Subcutaneous abdominal adipose tissue (tissue), 5 donors: ENCODE measurements at regions not wholly inside any gene's neighbourhood (a gene's known extent, or its start where the extent isn't known, plus 50 kb on each side); places are given as distances from the start of the nearest gene placed in this dataset.

Experiments
- H3K27ac ChIP-seq: one replicate; pipeline ENCODE4 v1.7.0; 2013; ENCODE audit warnings: low read depth, mild to moderate bottlenecking, inconsistent platforms, low read length, moderate library complexity
- H3K27me3 ChIP-seq, 5 donors: one replicate each; pipeline ENCODE4 v1.7.0; 2013; ENCODE audit warnings: low read length in 5 of 5, inconsistent platforms in 1 of 5; ENCODE audit not compliant: control insufficient read depth in 5 of 5, insufficient read depth in 4 of 5
- H3K36me3 ChIP-seq, 5 donors: one replicate each; pipeline ENCODE4 v1.7.0; 2013; ENCODE audit warnings: low read length in 5 of 5; ENCODE audit not compliant: control insufficient read depth in 5 of 5, insufficient read depth in 5 of 5
- H3K4me1 ChIP-seq, 5 donors: one replicate each; pipeline ENCODE4 v1.7.0; 2013; ENCODE audit warnings: low read length in 5 of 5, mild to moderate bottlenecking in 3 of 5, moderate library complexity in 1 of 5; ENCODE audit not compliant: control insufficient read depth in 5 of 5, insufficient read depth in 5 of 5
- H3K4me3 ChIP-seq, 5 donors: one replicate each; pipeline ENCODE4 v1.7.0; 2013; ENCODE audit warnings: low read length in 5 of 5, low read depth in 1 of 5
- H3K9ac ChIP-seq, 5 donors: one replicate each; pipeline ENCODE4 v1.7.0; 2013; ENCODE audit warnings: low read length in 5 of 5, mild to moderate bottlenecking in 4 of 5, moderate library complexity in 3 of 5
- H3K9me3 ChIP-seq, 5 donors: one replicate each; pipeline ENCODE4 v1.7.0; 2013; ENCODE audit warnings: low read length in 5 of 5; ENCODE audit not compliant: control insufficient read depth in 5 of 5
- donor health status: healthy.
- donor health status: healthy.
- donor health status: healthy.
- donor health status: healthy.
- donor health status: healthy.

DNA sequence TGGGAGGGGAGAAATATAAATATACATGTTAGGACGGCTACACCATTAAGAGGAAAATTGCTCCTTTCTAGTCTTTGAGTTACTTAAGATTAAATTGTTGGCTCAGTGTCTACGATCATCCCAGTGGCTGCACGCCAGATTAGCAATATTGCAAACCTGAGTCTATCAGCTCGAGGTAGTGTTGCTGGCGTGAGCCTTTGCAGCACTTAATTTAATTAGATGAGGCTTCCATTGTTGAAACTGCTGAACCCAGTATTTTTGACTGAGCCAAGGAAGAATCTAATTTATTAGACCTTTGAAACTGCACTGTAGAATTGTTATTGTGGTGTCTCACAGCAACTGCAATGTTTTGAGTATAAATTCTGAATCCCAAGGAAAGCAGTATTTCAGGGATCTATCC is 782.4 kb upstream of the ROBO1 start:
- H3K4me3 ChIP-seq = no peak overlapping the region
- H3K9ac ChIP-seq = no peak overlapping the region
- H3K27ac ChIP-seq = no peak overlapping the region
- no peaks in the 10 kb centered on the region for H3K27me3 ChIP-seq
- H3K9me3 ChIP-seq = no peaks in the 10 kb centered on the region
- H3K36me3 ChIP-seq = no peaks in the 10 kb centered on the region
- H3K4me1 ChIP-seq = no peaks in the 10 kb centered on the region

DNA sequence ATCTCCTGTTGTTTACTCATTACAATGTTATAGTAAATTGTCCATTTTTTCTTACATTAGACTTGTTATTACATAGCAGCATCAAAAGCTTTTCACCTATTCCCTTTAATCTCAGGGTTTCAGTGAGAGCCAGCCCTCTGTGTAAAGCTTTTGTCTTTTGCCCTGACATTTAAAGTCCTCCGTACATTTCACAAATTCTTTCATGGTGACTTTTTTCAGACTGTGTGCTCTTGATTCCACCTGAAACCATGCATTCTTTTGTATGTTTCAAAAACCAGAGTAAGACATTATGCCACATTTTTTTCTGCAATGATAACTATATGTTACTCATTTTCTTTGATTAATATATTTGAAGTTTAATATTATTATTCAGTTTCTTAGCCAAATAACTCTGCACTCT is 781.4 kb upstream of the ROBO1 start:
- no peaks in the 10 kb centered on the region for H3K36me3 ChIP-seq
- no peaks in the 10 kb centered on the region for H3K4me1 ChIP-seq
- no peak overlapping the region for H3K4me3 ChIP-seq
- no peaks in the 10 kb centered on the region for H3K9me3 ChIP-seq
- H3K27ac ChIP-seq = no peak overlapping the region
- H3K9ac ChIP-seq = no peak overlapping the region
- H3K27me3 ChIP-seq = no peaks in the 10 kb centered on the region

- Histone ChIP-seq H3K27me3 (no peaks in the 10 kb centered on the region), H3K27ac (no peak overlapping the region), H3K4me3 (no peak overlapping the region), H3K9me3 (no peaks in the 10 kb centered on the region), H3K9ac (no peak overlapping the region), H3K36me3 (no peaks in the 10 kb centered on the region), H3K4me1 (no peaks in the 10 kb centered on the region)
These were observed 775.4 kb upstream of the ROBO1 start for GRCh38 chr3:80543154-80543553.

DNA sequence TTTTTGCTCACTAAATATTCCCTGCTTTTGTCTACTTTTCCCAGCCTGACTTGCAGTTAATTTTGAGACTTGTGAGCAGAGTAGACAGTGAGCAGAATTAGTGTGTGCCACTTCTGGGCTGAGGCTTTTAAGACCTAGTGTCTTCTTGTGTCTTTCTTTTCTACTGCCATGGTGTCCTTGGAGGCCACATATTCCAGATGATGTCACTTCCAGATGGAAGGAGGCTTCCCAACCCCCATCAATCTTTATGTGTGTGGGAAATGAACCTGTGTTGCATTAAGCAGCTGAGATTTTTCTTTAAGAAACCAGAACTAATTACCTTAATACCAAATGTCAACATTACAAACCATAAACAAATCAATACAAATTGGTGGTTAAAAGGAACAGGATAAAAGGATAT is 774.7 kb upstream of the ROBO1 start:
- Histone ChIP-seq H3K4me3 (no peak overlapping the region), H3K27ac (no peak overlapping the region), H3K9me3 (no peaks in the 10 kb centered on the region), H3K36me3 (no peaks in the 10 kb centered on the region), H3K4me1 (no peaks in the 10 kb centered on the region), H3K9ac (no peak overlapping the region), H3K27me3 (no peaks in the 10 kb centered on the region)

- no peak overlapping the region for H3K9ac ChIP-seq
These were observed 769.9 kb upstream of the ROBO1 start for GRCh38 chr3:80537680-80538079.

DNA sequence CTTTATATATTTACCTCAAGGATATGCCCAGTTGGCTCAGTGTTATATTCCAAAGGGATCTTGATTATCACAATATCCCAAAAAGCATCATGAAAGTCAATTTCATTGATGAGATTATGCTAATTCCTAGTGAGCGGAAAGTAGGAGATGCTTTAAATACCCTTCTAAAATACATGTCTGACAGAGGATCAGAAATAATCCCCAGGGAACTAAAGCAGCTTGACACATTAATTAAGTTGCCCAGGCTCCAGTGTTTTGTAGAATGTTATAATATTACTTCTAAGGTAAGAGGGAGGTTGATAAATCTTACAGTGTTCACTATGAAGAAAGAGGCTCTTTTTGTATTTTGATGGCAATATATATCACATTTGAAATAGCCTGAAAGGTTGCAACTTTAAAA is 767.5 kb upstream of the ROBO1 start:
- H3K4me1 ChIP-seq = no peaks in the 10 kb centered on the region
- no peak overlapping the region for H3K27ac ChIP-seq
- H3K9me3 ChIP-seq = no peaks in the 10 kb centered on the region
- H3K27me3 ChIP-seq = no peaks in the 10 kb centered on the region
- no peak overlapping the region for H3K4me3 ChIP-seq
- no peaks in the 10 kb centered on the region for H3K36me3 ChIP-seq
- no peak overlapping the region for H3K9ac ChIP-seq

More at GRCh38 chr3:80537680-80538079, 769.9 kb upstream of the ROBO1 start:
- no peaks in the 10 kb centered on the region for H3K27me3 ChIP-seq
- H3K36me3 ChIP-seq = no peaks in the 10 kb centered on the region
- no peaks in the 10 kb centered on the region for H3K4me1 ChIP-seq
- no peak overlapping the region for H3K4me3 ChIP-seq
- H3K9me3 ChIP-seq = no peaks in the 10 kb centered on the region
- H3K27ac ChIP-seq = no peak overlapping the region

DNA sequence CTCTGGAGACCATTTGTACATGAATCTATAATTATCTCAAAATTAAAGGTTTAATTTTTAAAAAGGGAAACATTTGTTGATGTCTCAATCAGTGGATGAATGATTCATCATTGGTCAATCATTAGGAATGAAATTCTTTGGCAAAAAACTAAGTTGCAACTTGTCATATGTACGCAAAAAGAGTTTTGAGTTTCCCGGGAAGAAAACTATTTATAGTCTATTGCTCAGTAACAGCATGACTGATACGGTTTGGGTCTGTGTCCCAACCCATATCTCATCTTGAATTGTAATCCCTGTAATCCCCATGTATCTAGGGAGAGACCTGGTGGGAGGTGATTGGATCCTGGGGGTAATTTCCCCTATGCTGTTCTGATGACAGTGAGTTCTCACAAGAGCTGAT is 765.8 kb upstream of the ROBO1 start:
- Histone ChIP-seq H3K4me1 (no peaks in the 10 kb centered on the region), H3K4me3 (no peak overlapping the region), H3K9me3 (no peaks in the 10 kb centered on the region), H3K9ac (no peak overlapping the region), H3K27ac (no peak overlapping the region), H3K27me3 (no peaks in the 10 kb centered on the region), H3K36me3 (no peaks in the 10 kb centered on the region)

GRCh38 chr3:80526153-80526552 is 758.4 kb upstream of the ROBO1 start:
- Histone ChIP-seq H3K27ac (no peak overlapping the region), H3K9ac (no peak overlapping the region), H3K4me1 (no peaks in the 10 kb centered on the region), H3K9me3 (no peaks in the 10 kb centered on the region), H3K36me3 (no peaks in the 10 kb centered on the region), H3K4me3 (no peak overlapping the region), H3K27me3 (no peaks in the 10 kb centered on the region)

- Histone ChIP-seq H3K36me3 (no peaks in the 10 kb centered on the region), H3K4me1 (no peaks in the 10 kb centered on the region), H3K9ac (no peak overlapping the region), H3K9me3 (no peaks in the 10 kb centered on the region), H3K4me3 (no peak overlapping the region), H3K27ac (no peak overlapping the region), H3K27me3 (no peaks in the 10 kb centered on the region)
These were observed 753.3 kb upstream of the ROBO1 start for GRCh38 chr3:80521081-80521480.

- Histone ChIP-seq H3K4me1 (no peaks in the 10 kb centered on the region), H3K36me3 (no peaks in the 10 kb centered on the region), H3K9ac (no peak overlapping the region), H3K9me3 (no peaks in the 10 kb centered on the region), H3K4me3 (no peak overlapping the region), H3K27ac (no peak overlapping the region), H3K27me3 (no peaks in the 10 kb centered on the region)
These were observed 751.6 kb upstream of the ROBO1 start for GRCh38 chr3:80519436-80519835.

DNA sequence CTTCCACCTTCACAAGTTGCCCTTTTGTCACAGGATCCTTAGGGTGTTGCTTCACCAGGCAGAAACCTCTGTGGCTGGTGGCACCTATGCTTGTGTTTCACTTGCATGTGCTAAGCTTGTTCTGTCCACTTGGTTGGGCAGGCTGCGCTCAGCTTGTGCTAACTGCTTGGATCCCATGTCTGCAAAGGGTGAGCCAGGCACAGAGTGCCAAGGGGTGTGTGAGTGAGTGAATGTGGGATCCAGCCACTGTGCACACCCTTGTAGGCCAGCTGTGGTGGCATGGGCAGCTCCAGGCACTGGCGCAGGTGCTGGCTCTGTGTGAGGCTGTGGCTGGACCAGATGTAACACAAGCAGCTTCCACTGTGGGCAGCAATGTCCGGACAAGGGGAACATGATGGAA is 728.7 kb upstream of the ROBO1 start:
- no peaks in the 10 kb centered on the region for H3K27me3 ChIP-seq
- H3K9me3 ChIP-seq = peaks cover 0 to 16% (median 3%) of the 10 kb centered on the region in 5 donors
- H3K9ac ChIP-seq = no peak overlapping the region
- H3K4me3 ChIP-seq = no peak overlapping the region
- H3K36me3 ChIP-seq = no peaks in the 10 kb centered on the region
- no peaks in the 10 kb centered on the region for H3K4me1 ChIP-seq
- no peak overlapping the region for H3K27ac ChIP-seq
